ENCODE measurements at regions not wholly inside any gene's neighbourhood (a gene's known extent, or its start where the extent isn't known, plus 50 kb on each side); places are given as distances from the start of the nearest gene placed in this dataset.

GRCh38 chr2:167380555-167380954 lies 492.3 kb downstream of the XIRP2 start:
- Histone ChIP-seq H3K4me1 (no peaks in the 10 kb centered on the region), H3K9me3 (no peaks in the 10 kb centered on the region), H3K36me3 (no peaks in the 10 kb centered on the region), H3K27ac (no peak overlapping the region), H3K27me3 (no peaks in the 10 kb centered on the region), H3K4me3 (no peak overlapping the region)
- ATAC-seq (no peak), DNase-seq (no peak)
- intact Hi-C loops (cut with DNase I; ENCODE audit: low total_unique reads) (no loop called here), in situ Hi-C loops (cut with MboI; ENCODE audit: low sequenced_read_pairs in 4 of 4) (no loop called here)
- TF ChIP-seq CTCF (IDR thresholded peaks at IDR 0.05 in 4 of 5, conservative IDR thresholded peaks at IDR 0.05 in 1 of 5) (no peak), POLR2A (IDR thresholded peaks at IDR 0.05) (no peak)

GRCh38 chr2:167380094-167380493 lies 491.8 kb downstream of the XIRP2 start:
- in situ Hi-C loops (cut with MboI; ENCODE audit: low sequenced_read_pairs in 4 of 4) (no loop called here), intact Hi-C loops (cut with DNase I; ENCODE audit: low total_unique reads) (no loop called here)
- H3K4me1 ChIP-seq: no peaks in the 10 kb centered on the region
- no peak overlapping the region for H3K27ac ChIP-seq
- no peaks in the 10 kb centered on the region for H3K36me3 ChIP-seq
- H3K9me3 ChIP-seq: no peaks in the 10 kb centered on the region
- no peak for TF ChIP-seq POLR2A (IDR thresholded peaks at IDR 0.05)
- TF ChIP-seq CTCF (IDR thresholded peaks at IDR 0.05 in 4 of 5, conservative IDR thresholded peaks at IDR 0.05 in 1 of 5): no peak
- no peaks in the 10 kb centered on the region for H3K27me3 ChIP-seq
- no peak for DNase-seq
- ATAC-seq: no peak
- H3K4me3 ChIP-seq: no peak overlapping the region

DNA sequence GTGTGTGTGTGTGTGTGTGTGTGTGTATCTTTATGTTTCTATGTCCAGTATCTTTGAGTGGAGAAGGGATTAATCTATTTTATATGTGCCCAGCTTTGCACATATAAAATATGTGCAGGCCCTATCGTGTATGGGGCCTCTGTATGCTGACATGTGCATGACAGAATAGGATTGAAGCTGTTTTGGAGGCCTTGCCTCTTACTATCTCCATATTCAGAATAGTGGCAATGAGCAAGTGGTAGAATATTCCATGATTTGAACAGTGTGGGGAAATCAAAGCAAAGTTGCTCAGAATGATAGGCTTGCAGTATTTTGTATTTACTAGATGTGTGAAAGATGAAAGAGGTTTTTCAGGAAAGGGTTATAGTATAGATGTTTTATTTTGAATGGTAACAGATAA lies 480.8 kb downstream of the XIRP2 start:
- Histone ChIP-seq H3K9me3 (no peaks in the 10 kb centered on the region), H3K4me3 (no peak overlapping the region), H3K27me3 (no peaks in the 10 kb centered on the region), H3K4me1 (no peaks in the 10 kb centered on the region), H3K36me3 (no peaks in the 10 kb centered on the region), H3K27ac (no peak overlapping the region)
- ATAC-seq (no peak), DNase-seq (no peak)
- intact Hi-C loops (cut with DNase I; ENCODE audit: low total_unique reads): no loop called here
- TF ChIP-seq CTCF (IDR thresholded peaks at IDR 0.05 in 4 of 5, conservative IDR thresholded peaks at IDR 0.05 in 1 of 5): no peak
- no peak for TF ChIP-seq POLR2A (IDR thresholded peaks at IDR 0.05)
- in situ Hi-C loops (cut with MboI; ENCODE audit: low sequenced_read_pairs in 4 of 4): no loop called here

- ATAC-seq (no peak), DNase-seq (no peak)
- in situ Hi-C loops (cut with MboI; ENCODE audit: low sequenced_read_pairs in 4 of 4) (no loop called here), intact Hi-C loops (cut with DNase I; ENCODE audit: low total_unique reads) (no loop called here)
- Histone ChIP-seq H3K27ac (no peak overlapping the region), H3K4me1 (no peaks in the 10 kb centered on the region), H3K36me3 (no peaks in the 10 kb centered on the region), H3K27me3 (no peaks in the 10 kb centered on the region), H3K9me3 (no peaks in the 10 kb centered on the region), H3K4me3 (no peak overlapping the region)
- TF ChIP-seq POLR2A (IDR thresholded peaks at IDR 0.05): no peak
- no peak for TF ChIP-seq CTCF (IDR thresholded peaks at IDR 0.05 in 4 of 5, conservative IDR thresholded peaks at IDR 0.05 in 1 of 5)
Observed at GRCh38 chr2:167368371-167368770, 480.1 kb downstream of the XIRP2 start.

DNA sequence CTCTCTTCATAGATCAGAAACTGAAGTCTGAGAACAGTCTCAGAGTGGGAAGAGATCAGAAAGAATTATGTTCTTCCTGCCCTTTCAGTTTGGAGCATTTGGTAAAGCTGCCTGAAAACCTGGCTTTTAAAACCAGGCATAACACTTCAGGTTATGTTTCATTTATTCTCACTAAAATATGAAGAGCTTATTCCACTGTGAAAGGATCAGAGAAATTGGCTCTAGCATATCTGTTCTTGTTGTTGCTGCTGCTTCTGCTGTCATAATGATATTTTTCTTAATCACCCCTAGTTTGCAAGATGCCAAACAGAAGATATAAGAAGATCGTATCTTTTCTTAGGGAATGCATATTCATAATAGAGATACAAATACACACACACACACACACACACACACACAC lies 476.9 kb downstream of the XIRP2 start:
- no peaks in the 10 kb centered on the region for H3K4me1 ChIP-seq
- no peaks in the 10 kb centered on the region for H3K36me3 ChIP-seq
- in situ Hi-C loops (cut with MboI; ENCODE audit: low sequenced_read_pairs in 4 of 4) (no loop called here), intact Hi-C loops (cut with DNase I; ENCODE audit: low total_unique reads) (no loop called here)
- no peak for DNase-seq
- TF ChIP-seq POLR2A (IDR thresholded peaks at IDR 0.05) (no peak), CTCF (IDR thresholded peaks at IDR 0.05 in 4 of 5, conservative IDR thresholded peaks at IDR 0.05 in 1 of 5) (no peak)
- H3K27me3 ChIP-seq: no peaks in the 10 kb centered on the region
- H3K4me3 ChIP-seq: no peak overlapping the region
- H3K9me3 ChIP-seq: no peaks in the 10 kb centered on the region
- no peak for ATAC-seq
- H3K27ac ChIP-seq: no peak overlapping the region

Measured in gastrocnemius medialis (tissue), 4 donors.